ENCODE measurements at regions not wholly inside any gene's neighbourhood (a gene's known extent, or its start where the extent isn't known, plus 50 kb on each side); places are given as distances from the start of the nearest gene placed in this dataset.

DNA sequence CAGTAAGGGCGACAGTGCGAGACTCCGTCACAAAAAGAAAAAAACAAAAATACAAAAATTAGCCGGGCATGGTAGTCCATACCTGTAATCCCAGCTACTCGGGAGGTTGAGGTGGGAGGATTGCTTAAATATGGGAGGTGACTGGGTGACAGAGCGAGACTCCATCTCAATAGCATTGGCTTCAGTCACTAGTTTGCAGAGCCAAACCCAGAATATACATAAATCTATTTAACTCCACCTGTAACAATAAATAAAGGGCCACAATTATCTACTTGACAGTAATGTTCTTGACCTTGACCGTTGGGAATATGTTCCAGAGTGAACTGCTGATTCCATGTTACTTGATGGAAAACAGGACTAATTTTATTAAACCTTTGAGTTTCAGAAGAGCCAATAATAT is 198.9 kb upstream of the MDGA2 start:
- DNase-seq (ENCODE audit: low spot score), result no peak

DNA sequence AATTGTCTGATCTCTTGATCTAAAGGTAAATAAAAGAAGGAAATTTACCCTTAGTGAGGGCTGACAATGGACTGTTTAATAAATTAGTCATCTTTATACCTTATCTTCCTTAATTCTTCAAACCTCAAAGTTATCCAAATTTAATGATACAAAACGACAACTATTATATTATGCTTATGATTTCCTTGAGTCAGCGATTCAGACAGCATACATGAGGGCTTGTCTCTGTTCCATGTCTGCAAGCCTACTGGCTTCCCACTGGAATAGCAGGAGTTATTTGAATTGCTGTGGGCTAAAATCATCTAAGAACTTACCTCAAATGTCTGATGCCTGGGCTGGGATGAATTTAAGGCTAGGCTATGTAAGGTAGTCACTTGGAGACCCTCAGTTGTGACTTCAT is 197.2 kb upstream of the MDGA2 start:
- no peak for DNase-seq (ENCODE audit: low spot score)
- TF ChIP-seq, protein P1, sequence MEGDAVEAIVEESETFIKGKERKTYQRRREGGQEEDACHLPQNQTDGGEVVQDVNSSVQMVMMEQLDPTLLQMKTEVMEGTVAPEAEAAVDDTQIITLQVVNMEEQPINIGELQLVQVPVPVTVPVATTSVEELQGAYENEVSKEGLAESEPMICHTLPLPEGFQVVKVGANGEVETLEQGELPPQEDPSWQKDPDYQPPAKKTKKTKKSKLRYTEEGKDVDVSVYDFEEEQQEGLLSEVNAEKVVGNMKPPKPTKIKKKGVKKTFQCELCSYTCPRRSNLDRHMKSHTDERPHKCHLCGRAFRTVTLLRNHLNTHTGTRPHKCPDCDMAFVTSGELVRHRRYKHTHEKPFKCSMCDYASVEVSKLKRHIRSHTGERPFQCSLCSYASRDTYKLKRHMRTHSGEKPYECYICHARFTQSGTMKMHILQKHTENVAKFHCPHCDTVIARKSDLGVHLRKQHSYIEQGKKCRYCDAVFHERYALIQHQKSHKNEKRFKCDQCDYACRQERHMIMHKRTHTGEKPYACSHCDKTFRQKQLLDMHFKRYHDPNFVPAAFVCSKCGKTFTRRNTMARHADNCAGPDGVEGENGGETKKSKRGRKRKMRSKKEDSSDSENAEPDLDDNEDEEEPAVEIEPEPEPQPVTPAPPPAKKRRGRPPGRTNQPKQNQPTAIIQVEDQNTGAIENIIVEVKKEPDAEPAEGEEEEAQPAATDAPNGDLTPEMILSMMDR (IDR thresholded peaks at IDR 0.05; ENCODE audit: extremely low read depth, missing control alignments), result no peak

More for the DNA sequence above, 198.9 kb upstream of the MDGA2 start:
- TF ChIP-seq, protein P1 (IDR thresholded peaks at IDR 0.05; ENCODE audit: extremely low read depth, missing control alignments), result no peak

DNA sequence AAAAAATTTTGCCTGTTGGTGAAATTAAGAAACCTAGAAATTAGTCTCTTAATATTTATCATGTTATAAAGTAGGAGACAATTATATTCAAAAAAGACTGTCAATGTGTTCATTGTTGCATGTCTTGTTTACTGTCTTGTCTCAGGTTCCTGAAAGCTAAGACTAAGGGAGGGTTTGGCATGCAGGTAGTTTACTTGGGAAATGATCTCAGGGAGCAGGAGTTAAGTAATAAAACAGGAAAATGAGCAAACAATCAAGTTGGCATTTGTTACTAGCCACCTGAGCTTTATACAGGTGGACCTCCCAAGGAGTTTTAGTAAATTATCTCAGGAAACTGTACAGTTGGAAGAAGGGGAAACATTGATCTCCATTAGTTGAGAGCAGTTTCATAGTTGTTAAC is 188.0 kb upstream of the MDGA2 start:
- TF ChIP-seq, protein P1 (IDR thresholded peaks at IDR 0.05; ENCODE audit: extremely low read depth, missing control alignments), result no peak
- DNase-seq (ENCODE audit: low spot score), result no peak

DNA sequence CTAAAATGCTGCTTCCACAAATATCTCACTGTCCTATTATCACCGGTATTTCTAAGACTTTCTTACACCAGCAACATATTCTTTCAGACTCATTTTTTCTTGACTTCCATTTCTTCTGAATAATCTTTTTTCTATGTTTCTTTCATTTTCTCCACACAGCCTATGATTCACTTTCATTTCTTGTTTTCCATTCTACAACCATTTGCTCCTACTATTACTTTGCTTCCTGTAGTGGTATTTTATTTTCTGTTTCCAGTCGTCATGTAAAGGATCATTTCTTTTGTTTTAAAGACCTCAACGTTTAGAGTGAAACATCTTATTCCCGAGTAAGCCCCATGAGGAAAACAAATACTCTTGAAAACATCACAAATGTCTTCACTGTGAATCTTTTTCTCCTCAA is 182.2 kb upstream of the MDGA2 start:
- TF ChIP-seq, protein P1 (IDR thresholded peaks at IDR 0.05; ENCODE audit: extremely low read depth, missing control alignments), result no peak
- no peak for DNase-seq (ENCODE audit: low spot score)

DNA sequence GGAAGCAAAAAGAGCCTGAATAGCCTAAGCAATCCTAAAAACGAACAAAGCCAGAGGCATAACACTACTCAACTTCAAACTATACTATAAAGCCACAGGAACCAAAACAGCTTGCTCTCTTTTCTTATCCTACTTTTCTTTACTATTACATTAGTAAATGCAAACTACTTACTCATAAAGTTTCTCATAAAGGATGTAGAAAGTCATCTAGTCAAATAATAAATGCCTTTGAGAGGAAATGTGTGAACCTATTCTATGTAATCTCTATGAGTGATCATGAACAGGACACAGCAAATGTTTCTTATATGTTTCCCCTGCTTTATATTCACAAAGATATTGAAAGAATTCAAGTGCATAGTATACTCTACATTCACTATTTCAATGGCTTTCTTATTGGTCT is 176.9 kb upstream of the MDGA2 start:
- TF ChIP-seq, protein P1 (IDR thresholded peaks at IDR 0.05; ENCODE audit: extremely low read depth, missing control alignments), result no peak
- no peak for DNase-seq (ENCODE audit: low spot score)

DNA sequence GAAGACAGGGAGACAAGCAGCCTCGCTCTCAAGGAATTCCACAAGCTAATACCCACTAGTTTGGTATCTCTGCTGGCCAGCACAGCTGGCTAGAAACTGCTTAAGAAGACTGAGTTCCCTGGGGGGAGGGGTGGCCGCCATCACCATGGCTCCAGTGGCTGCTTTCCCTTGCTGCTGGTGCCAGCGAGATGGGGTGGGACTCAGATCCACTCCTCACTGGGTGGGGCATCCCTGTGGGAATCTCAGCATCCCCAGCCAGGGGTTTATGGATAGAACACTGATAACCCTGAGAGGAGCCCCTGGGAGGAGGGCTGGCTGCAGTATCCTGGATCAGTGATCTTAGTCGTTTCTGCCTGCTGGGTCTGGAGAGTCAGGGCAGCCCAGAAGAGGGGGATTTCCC is 170.6 kb upstream of the MDGA2 start:
- DNase-seq (ENCODE audit: low spot score), result no peak
- TF ChIP-seq, protein P1 (IDR thresholded peaks at IDR 0.05; ENCODE audit: extremely low read depth, missing control alignments), result no peak

- no peak for DNase-seq (ENCODE audit: low spot score)
- TF ChIP-seq, protein P1 (IDR thresholded peaks at IDR 0.05; ENCODE audit: extremely low read depth, missing control alignments), result no peak
Observed at GRCh38 chr14:47843236-47843635, 167.8 kb upstream of the MDGA2 start.

Data from GM20000 (cell line).